ENCODE measurements at regions not wholly inside any gene's neighbourhood (a gene's known extent, or its start where the extent isn't known, plus 50 kb on each side); places are given as distances from the start of the nearest gene placed in this dataset.
"Not testable (repeated sequence)": the region's sequence is repeated elsewhere in the genome, so short reads cannot be mapped to it uniquely, and the experiment has no call there.

DNA sequence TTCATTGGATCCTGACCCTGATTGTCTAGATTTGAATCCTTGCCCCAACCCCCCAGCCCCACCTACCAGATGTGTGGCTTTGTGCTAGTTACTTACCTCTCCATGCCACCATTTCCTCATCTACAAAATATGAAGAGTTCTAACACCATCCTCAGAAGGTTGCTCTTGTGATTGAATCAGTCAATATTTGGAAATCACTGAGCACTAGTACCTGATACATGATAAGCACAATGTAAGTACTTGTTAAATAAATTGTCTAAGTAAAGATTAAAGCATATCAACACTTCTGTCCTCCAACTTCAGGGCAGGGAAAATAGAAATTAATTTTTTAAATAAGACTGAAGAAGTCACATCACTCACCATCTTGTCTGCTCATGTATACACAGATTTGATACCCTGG is 249.6 kb upstream of the KLF3 start:
- Mint-ChIP-seq H3K27me3 (ENCODE audit: low read depth) (peaks cover 11% of the 10 kb centered on the region), H3K27ac (no peak overlapping the region), H3K36me3 (ENCODE audit: insufficient read depth in 2 of 2) (peaks cover 0 to 2% of the 10 kb centered on the region in 2 donors), H3K9me3 (peaks cover 2 to 6% of the 10 kb centered on the region in 2 donors), H3K4me3 (no peak overlapping the region), H3K4me1 (ENCODE audit: low read depth) (peaks cover 33% of the 10 kb centered on the region)
- ATAC-seq (replicated peaks in 1 of 2), result no peak
- no peak for DNase-seq

DNA sequence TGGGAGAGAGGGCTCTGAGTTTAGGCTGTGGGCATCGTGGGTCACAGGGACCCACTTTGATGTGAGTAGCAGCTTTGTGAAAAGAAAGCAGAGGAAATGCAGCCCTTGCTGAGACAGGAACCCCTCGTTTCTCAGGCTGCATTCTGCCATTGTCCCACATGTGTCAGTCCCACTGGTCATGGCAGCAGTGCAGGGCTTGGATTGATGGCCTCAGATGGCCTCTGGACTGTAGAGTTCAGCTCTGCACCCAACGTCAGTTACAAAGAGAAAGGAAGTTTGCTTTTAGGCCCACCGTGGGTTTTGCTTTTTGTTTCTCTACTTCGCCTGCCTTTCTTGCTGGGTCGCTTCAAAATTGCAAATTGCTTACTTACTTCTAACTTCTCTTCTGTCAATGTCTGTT is 248.3 kb upstream of the KLF3 start:
- Mint-ChIP-seq H3K27ac (no peak overlapping the region), H3K27me3 (ENCODE audit: low read depth) (peaks cover 5% of the 10 kb centered on the region), H3K9me3 (peaks cover 10 to 12% of the 10 kb centered on the region in 2 donors), H3K4me3 (peak overlapping the region in 1 of 2 donors; percentile 51), H3K4me1 (ENCODE audit: low read depth) (peaks cover 28% of the 10 kb centered on the region), H3K36me3 (ENCODE audit: insufficient read depth in 2 of 2) (peaks cover 5 to 7% of the 10 kb centered on the region in 2 donors)
- DNase-seq (no peak), ATAC-seq (replicated peaks in 1 of 2) (no peak)

DNA sequence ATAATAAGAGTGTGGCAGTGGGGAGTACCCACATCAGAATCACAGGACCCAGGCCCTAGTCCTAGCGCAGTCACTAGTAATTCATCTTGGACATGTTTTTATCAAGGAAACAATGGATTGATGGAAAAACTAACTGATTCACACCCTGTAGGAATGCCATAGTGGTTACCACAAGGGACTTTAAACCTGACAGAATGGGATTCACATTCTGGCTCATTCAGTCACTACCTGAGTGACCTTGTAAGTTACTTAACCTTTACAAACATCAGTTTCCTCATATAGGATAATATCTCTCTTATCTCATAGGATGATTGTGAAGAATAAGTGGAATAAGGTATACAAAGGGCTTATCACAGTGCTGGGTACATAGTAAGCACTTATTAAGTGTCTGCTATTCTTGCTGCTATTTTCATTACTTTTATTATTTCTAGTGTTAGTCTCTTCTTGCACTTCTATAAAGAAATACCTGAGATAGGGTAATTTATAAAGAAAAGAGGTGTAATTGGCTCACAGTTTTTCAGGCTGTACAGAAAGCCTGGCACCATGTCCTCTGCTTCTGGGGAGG is 247.5 kb upstream of the KLF3 start:
- DNase-seq, result no peak
- H3K36me3 Mint-ChIP-seq (ENCODE audit: insufficient read depth in 2 of 2), result peaks cover 5 to 7% of the 10 kb centered on the region in 2 donors
- H3K4me3 Mint-ChIP-seq, result no peak overlapping the region
- peaks cover 10 to 12% of the 10 kb centered on the region in 2 donors for H3K9me3 Mint-ChIP-seq
- ATAC-seq (replicated peaks in 1 of 2), result no peak
- H3K27ac Mint-ChIP-seq, result no peak overlapping the region
- H3K4me1 Mint-ChIP-seq (ENCODE audit: low read depth), result peaks cover 20% of the 10 kb centered on the region
- peaks cover 5% of the 10 kb centered on the region for H3K27me3 Mint-ChIP-seq (ENCODE audit: low read depth)

DNA sequence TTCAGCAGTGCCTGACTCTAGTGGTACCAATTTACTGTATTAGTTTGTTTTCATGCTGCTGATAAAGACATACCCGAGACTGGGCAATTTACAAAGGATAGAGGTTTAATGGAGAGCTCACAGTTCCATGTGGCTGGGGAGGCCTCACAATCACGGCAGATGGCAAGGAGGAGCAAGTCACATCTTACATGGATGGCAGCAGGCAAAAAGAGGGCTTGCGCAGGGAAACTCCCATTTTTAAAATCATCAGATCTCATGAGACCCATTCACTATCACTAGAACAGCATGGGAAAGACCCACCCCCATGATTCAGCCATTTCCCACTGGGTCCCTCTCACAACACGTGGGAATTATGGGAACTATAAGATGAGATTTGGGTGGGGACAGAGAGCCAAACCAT is 243.7 kb upstream of the KLF3 start:
- peaks cover 11 to 13% of the 10 kb centered on the region in 2 donors for H3K9me3 Mint-ChIP-seq
- H3K27me3 Mint-ChIP-seq (ENCODE audit: low read depth); DNase-seq; H3K36me3 Mint-ChIP-seq (ENCODE audit: insufficient read depth in 2 of 2); ATAC-seq (replicated peaks in 1 of 2); H3K27ac Mint-ChIP-seq; H3K4me1 Mint-ChIP-seq (ENCODE audit: low read depth); H3K4me3 Mint-ChIP-seq: not testable (repeated sequence)

DNA sequence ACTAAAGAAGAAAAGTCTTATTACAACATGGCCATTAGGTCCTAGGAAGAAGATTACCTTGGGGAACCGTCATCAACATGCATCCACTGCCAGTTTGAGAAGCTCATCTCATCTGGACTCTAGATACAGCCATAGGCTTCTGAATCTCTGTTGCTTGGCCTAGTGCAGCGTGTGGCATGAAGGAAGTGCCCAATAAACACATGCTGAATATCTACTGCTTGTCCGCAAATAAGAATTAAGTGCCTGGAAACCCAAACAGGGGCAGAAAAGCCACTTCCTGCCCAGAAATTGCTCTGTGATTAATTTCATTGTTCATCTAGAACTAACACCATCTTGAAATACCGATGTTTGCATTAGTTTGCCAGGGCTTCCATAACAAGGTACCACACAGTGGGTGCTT is 241.1 kb upstream of the KLF3 start:
- Mint-ChIP-seq H3K4me1 (ENCODE audit: low read depth) (no peaks in the 10 kb centered on the region), H3K4me3 (no peak overlapping the region), H3K36me3 (ENCODE audit: insufficient read depth in 2 of 2) (peaks cover 5 to 7% of the 10 kb centered on the region in 2 donors), H3K9me3 (peaks cover 11 to 16% of the 10 kb centered on the region in 2 donors), H3K27ac (no peak overlapping the region), H3K27me3 (ENCODE audit: low read depth) (no peaks in the 10 kb centered on the region)
- ATAC-seq (replicated peaks in 1 of 2), result no peak
- no peak for DNase-seq

DNA sequence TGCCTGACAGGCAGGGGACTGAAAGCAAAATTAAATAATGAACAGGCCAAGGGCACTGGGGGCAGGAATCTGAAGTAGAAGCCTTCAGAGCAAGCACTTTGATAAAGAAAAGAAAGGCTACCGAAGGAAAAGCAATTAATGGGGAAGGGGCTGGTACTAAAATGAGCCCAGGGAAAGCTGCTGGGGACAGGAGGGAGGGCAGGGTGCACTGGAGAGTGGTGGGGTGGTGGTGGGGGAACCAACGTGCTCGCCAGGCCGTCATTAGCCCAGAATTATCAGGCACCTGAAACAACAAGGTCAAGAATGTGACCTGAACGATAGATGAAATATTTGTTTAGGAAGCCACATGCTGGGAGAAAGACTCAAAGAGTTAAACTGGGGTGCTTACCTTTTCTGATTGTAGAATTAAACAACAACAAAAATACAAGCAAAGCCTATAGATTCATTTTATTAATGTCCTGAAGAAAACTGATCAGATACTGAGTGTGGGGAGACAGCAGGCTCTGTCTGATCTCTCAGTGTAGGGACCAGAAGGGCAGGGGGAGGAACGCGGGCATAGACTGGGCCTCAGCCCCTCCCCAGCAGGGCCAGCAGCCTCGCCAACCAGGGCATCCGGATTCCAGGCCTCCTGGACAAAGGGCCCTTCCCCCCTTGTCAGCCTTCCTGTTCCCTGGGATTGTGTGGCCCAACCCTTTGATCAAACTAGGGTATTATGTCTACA is 239.7 kb upstream of the KLF3 start:
- ATAC-seq (replicated peaks in 1 of 2) (no peak), DNase-seq (no peak)
- Mint-ChIP-seq H3K9me3 (peaks cover 9 to 12% of the 10 kb centered on the region in 2 donors), H3K27me3 (ENCODE audit: low read depth) (no peaks in the 10 kb centered on the region), H3K4me3 (no peak overlapping the region), H3K36me3 (ENCODE audit: insufficient read depth in 2 of 2) (peaks cover 5% of the 10 kb centered on the region in 2 donors), H3K4me1 (ENCODE audit: low read depth) (peaks cover 4% of the 10 kb centered on the region), H3K27ac (no peak overlapping the region)

DNA sequence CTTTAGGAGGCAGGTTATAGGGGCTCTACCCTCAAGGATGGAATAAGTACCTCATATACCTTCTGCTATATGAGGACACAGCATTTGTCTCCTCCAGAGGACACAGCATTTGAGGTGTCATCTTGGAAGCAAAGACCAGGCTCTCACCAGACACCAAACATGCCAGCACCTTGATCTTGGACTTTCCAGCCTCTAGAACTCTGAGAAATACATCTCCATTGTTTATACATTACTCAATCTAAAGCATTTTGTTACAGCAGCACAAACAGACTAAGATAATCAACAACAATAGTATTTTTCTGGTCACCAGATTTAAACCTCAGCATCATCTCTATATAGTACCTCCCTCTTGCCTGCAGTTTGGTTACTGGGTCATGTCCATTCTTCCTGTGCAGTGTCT is 237.5 kb upstream of the KLF3 start:
- Mint-ChIP-seq H3K4me1 (ENCODE audit: low read depth) (peaks cover 4% of the 10 kb centered on the region), H3K9me3 (peaks cover 1 to 8% of the 10 kb centered on the region in 2 donors), H3K27ac (no peak overlapping the region), H3K4me3 (no peak overlapping the region), H3K27me3 (ENCODE audit: low read depth) (no peaks in the 10 kb centered on the region), H3K36me3 (ENCODE audit: insufficient read depth in 2 of 2) (no peaks in the 10 kb centered on the region)
- DNase-seq, result no peak
- no peak for ATAC-seq (replicated peaks in 1 of 2)

DNA sequence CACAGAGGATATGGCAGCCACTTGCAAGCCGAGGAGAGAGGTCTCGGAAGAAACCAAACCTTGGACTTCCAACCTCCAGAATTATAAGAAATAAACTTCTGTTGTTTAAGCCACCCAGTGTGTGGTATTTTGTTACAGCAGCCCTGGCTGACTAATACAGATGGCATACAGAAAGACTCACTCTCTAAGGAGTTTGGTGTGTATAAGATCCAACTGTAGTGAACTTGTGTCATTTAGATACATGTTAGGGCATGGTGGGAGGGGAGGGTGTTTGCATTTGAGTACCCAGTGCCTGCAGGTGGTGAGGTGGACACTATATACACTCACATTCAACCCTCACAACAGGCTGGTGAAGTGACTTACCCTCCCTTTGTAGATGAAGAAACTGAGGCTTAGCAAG is 233.2 kb upstream of the KLF3 start:
- H3K27me3 Mint-ChIP-seq (ENCODE audit: low read depth), result no peaks in the 10 kb centered on the region
- peaks cover 12 to 16% of the 10 kb centered on the region in 2 donors for H3K9me3 Mint-ChIP-seq
- H3K27ac Mint-ChIP-seq, result no peak overlapping the region
- peaks cover 4% of the 10 kb centered on the region for H3K4me1 Mint-ChIP-seq (ENCODE audit: low read depth)
- no peak for ATAC-seq (replicated peaks in 1 of 2)
- H3K4me3 Mint-ChIP-seq, result no peak overlapping the region
- H3K36me3 Mint-ChIP-seq (ENCODE audit: insufficient read depth in 2 of 2), result peaks cover 2 to 9% of the 10 kb centered on the region in 2 donors
- DNase-seq, result no peak

DNA sequence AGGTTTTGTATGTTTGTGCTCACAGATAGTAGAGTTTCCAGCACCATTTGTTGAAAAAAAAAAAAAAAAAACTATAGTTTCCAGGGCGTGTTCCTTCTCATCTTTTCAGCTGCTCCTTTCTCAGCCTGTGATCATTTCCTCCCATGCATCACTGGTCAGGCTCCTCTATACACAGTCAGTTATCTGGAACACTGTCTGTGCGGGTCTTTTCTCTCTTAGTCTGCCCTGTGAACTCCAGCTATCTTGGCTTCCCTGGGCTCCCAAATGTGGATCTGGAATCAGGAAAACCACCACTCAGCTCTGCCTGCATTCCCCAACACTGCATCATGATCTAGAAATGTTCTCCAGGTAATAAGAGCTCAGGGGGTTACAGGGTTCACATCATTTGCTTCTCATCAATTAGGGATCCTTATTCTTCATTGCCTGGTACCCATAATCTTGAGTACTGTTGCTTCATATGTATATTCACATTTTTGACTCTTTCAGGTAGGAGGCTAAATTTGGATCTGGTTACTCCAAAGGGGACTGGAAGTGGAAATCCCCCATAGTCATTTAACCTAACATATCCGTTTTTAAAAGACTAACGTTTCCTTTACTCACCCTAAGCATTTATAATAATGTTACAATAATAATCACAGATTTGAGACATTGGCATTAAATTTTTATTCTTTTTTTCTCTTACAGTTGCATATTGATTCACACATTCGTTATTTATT is 221.8 kb upstream of the KLF3 start:
- no peaks in the 10 kb centered on the region for H3K27me3 Mint-ChIP-seq (ENCODE audit: low read depth)
- DNase-seq (no peak), ATAC-seq (replicated peaks in 1 of 2) (no peak)
- peaks cover 4 to 7% of the 10 kb centered on the region in 2 donors for H3K9me3 Mint-ChIP-seq
- no peak overlapping the region for H3K27ac Mint-ChIP-seq
- no peak overlapping the region for H3K4me3 Mint-ChIP-seq
- peaks cover 6 to 7% of the 10 kb centered on the region in 2 donors for H3K36me3 Mint-ChIP-seq (ENCODE audit: insufficient read depth in 2 of 2)
- H3K4me1 Mint-ChIP-seq (ENCODE audit: low read depth), result no peaks in the 10 kb centered on the region

DNA sequence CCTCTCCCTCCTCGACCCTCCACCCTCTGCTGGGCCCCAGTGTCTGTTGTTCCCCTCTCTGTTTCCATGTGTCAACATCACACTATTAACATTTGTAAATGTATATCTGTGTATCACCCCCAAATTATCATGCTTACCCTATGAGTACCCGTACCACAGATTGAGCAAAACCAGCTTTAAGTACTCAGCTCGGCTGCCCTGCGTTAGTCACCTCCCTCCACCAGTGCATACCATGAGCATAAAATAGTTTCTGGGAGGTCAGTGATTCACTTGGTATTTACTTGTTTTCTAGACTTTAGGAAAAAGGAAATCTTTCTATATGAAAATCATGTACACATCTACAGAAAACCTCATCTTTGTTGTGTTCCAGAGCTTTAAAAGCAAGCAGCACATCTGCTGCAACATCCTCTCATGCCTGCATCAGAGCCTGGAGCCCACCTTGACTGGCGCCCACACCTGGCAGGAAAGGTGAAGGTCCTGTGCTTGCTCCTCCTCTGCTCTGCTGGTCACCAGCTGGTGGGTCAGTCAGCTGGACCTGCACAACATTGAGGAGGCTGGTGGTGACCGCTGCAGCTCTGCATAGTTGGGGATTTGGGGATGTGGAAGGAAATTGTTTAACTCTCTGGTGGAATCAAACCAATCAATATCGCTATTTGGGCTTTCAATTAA is 214.4 kb upstream of the KLF3 start:
- H3K27ac Mint-ChIP-seq, result no peak overlapping the region
- no peak overlapping the region for H3K4me3 Mint-ChIP-seq
- H3K4me1 Mint-ChIP-seq (ENCODE audit: low read depth), result peaks cover 45% of the 10 kb centered on the region
- peaks cover 9 to 10% of the 10 kb centered on the region in 2 donors for H3K36me3 Mint-ChIP-seq (ENCODE audit: insufficient read depth in 2 of 2)
- DNase-seq (no peak), ATAC-seq (replicated peaks in 1 of 2) (no peak)
- no peaks in the 10 kb centered on the region for H3K27me3 Mint-ChIP-seq (ENCODE audit: low read depth)
- H3K9me3 Mint-ChIP-seq, result peaks cover 0 to 6% of the 10 kb centered on the region in 2 donors

DNA sequence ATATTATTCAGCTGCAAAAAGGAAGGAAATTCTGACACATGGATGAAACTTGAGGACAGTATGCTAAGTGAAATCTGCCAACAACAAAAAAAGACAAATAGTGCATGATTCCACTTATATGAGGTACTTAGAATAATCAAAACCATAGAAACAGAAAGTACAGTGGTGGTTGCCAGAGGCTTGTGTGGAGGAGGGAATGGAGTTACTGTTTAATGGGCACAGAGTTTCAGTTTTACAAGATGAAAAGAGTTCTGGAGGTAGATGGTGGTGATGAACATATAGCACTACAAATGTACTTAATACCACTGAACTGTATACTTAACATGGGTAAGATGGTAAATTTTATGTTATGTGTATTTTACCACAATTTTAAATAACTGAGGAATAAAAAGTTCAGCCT is 212.0 kb upstream of the KLF3 start:
- H3K4me3 Mint-ChIP-seq, result peak overlapping the region in 1 of 2 donors; percentile 15
- peaks cover 68% of the 10 kb centered on the region for H3K4me1 Mint-ChIP-seq (ENCODE audit: low read depth)
- no peaks in the 10 kb centered on the region for H3K27me3 Mint-ChIP-seq (ENCODE audit: low read depth)
- peaks cover 0 to 6% of the 10 kb centered on the region in 2 donors for H3K9me3 Mint-ChIP-seq
- H3K27ac Mint-ChIP-seq, result no peak overlapping the region
- no peak for DNase-seq
- peaks cover 7 to 8% of the 10 kb centered on the region in 2 donors for H3K36me3 Mint-ChIP-seq (ENCODE audit: insufficient read depth in 2 of 2)
- ATAC-seq (replicated peaks in 1 of 2), result peak; percentile 14 to 22

DNA sequence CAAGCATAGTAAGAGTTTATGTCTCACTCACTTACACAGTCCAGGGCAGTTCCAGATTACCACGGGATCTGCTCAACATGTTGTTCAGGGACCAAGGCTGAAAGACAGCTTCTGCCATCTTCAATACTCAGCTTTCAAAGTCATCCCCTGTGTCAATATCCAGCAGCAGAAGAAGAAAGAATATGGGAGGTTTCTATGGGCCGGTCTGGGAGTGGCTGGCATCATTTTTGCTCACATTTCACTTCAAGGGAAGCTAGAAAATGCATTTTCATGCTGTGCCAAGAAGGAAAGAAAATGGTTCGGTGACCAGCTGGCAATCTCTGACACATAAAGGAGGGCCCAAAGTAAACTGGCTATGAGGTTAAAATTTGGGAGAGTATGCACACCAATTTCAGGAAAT is 211.5 kb upstream of the KLF3 start:
- ATAC-seq (replicated peaks in 1 of 2), result no peak

More for the DNA sequence above, 211.5 kb upstream of the KLF3 start:
- no peak for DNase-seq
- H3K4me3 Mint-ChIP-seq, result peak overlapping the region in 1 of 2 donors; percentile 15
- peaks cover 71% of the 10 kb centered on the region for H3K4me1 Mint-ChIP-seq (ENCODE audit: low read depth)
- no peak overlapping the region for H3K27ac Mint-ChIP-seq
- no peaks in the 10 kb centered on the region for H3K27me3 Mint-ChIP-seq (ENCODE audit: low read depth)
- H3K9me3 Mint-ChIP-seq, result peaks cover 0 to 2% of the 10 kb centered on the region in 2 donors
- peaks cover 7 to 8% of the 10 kb centered on the region in 2 donors for H3K36me3 Mint-ChIP-seq (ENCODE audit: insufficient read depth in 2 of 2)
